Pulmonary artery endothelial cell (primary cell): ENCODE measurements at regions not wholly inside any gene's neighbourhood (a gene's known extent, or its start where the extent isn't known, plus 50 kb on each side); places are given as distances from the start of the nearest gene placed in this dataset.
"Not testable (repeated sequence)": the region's sequence is repeated elsewhere in the genome, so short reads cannot be mapped to it uniquely, and the experiment has no call there.

Source experiments
- DNase-seq: peaks from one replicate; pipeline ENCODE4 v3.0.0-alpha.2; 2011; ENCODE audit warnings: low read depth, low spot score

GRCh38 chr7:90064370-90064769, 89.9 kb upstream of the STEAP1 start:
- no peak for DNase-seq

GRCh38 chr7:90067171-90067570, 87.1 kb upstream of the STEAP1 start:
- no peak for DNase-seq

- not testable (repeated sequence) for DNase-seq
Observed at GRCh38 chr7:90070238-90070637, 84.0 kb upstream of the STEAP1 start.

GRCh38 chr7:90078921-90079320, 75.3 kb upstream of the STEAP1 start:
- no peak for DNase-seq

GRCh38 chr7:90081621-90082020, 72.6 kb upstream of the STEAP1 start:
- DNase-seq, result no peak

GRCh38 chr7:90092506-90092905, 61.8 kb upstream of the STEAP1 start:
- DNase-seq, result no peak

GRCh38 chr7:90094030-90094429, 60.2 kb upstream of the STEAP1 start:
- no peak for DNase-seq
